GM23248 (cell line): ENCODE measurements at regions not wholly inside any gene's neighbourhood (a gene's known extent, or its start where the extent isn't known, plus 50 kb on each side); places are given as distances from the start of the nearest gene placed in this dataset.

Experiments
- EZH2 ChIP-seq: fragments of 200-600 bp; sonication (generic); IDR thresholded peaks from 2 replicates; pipeline ENCODE4 v1.6.1; 2018; ENCODE audit warnings: antibody characterized with exemption, mild to moderate bottlenecking; ENCODE audit not compliant: insufficient read depth, poor library complexity, severe bottlenecking
- EZH2phosphoT487 ChIP-seq: fragments of 200-600 bp; sonication (generic); IDR thresholded peaks from 2 replicates; pipeline ENCODE4 v1.6.1; 2018; ENCODE audit warnings: antibody characterized with exemption, moderate library complexity, mild to moderate bottlenecking, low read depth; ENCODE audit not compliant: insufficient read depth

DNA sequence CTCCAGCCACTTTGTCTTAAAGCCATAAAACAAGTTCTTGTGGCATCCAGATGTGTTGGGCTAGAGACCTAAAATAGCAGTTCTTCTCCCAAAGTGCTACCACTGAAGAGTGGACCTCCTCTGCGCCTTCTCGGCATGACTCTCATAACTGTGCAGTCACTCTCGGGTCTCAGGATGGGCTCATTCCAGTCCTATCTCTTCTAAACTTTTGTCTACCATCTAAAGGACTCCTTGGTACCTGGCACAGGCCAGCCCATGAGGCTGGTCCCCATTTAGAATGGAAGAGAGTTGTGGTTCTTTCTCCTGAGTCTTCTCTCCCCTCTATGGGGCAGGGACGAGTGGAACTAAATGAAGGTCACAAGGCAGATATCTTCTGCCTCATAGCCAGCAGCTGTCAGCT is 272.0 kb upstream of the TMTC4 start:
- no peak for TF ChIP-seq EZH2phosphoT487
- TF ChIP-seq EZH2, result no peak
